ENCODE measurements at regions not wholly inside any gene's neighbourhood (a gene's known extent, or its start where the extent isn't known, plus 50 kb on each side); places are given as distances from the start of the nearest gene placed in this dataset.

- TF ChIP-seq CTCF (IDR thresholded peaks at IDR 0.05) (no peak), POLR2AphosphoS5 (IDR thresholded peaks at IDR 0.05) (no peak)
Measured at GRCh38 chr1:30420519-30421050, 302.8 kb downstream of the MATN1 start.

Data from esophagus muscularis mucosa (tissue), 3 donors.